ENCODE measurements at regions not wholly inside any gene's neighbourhood (a gene's known extent, or its start where the extent isn't known, plus 50 kb on each side); places are given as distances from the start of the nearest gene placed in this dataset.

GRCh38 chr3:159711560-159712333 is 276.9 kb upstream of the IL12A start:
- ATAC-seq (replicated peaks) (no peak), DNase-seq (no peak)
- Mint-ChIP-seq H3K4me3 (no peak overlapping the region), H3K4me1 (no peaks in the 10 kb centered on the region), H3K27ac (no peak overlapping the region), H3K36me3 (no peaks in the 10 kb centered on the region), H3K27me3 (peaks cover 0 to 4% of the 10 kb centered on the region in 2 donors), H3K9me3 (peaks cover 0 to 6% of the 10 kb centered on the region in 2 donors)

GRCh38 chr3:159721324-159721723 is 267.3 kb upstream of the IL12A start:
- H3K27me3 Mint-ChIP-seq: peaks cover 0 to 5% of the 10 kb centered on the region in 2 donors
- no peak overlapping the region for H3K4me3 Mint-ChIP-seq
- no peak overlapping the region for H3K27ac Mint-ChIP-seq
- H3K4me1 Mint-ChIP-seq: no peaks in the 10 kb centered on the region
- no peak for ATAC-seq (replicated peaks)
- DNase-seq: no peak
- H3K36me3 Mint-ChIP-seq: no peaks in the 10 kb centered on the region
- peaks cover 0 to 4% of the 10 kb centered on the region in 2 donors for H3K9me3 Mint-ChIP-seq

- Mint-ChIP-seq H3K4me1 (no peaks in the 10 kb centered on the region), H3K4me3 (no peak overlapping the region), H3K27me3 (peaks cover under 1 to 5% of the 10 kb centered on the region in 2 donors), H3K9me3 (peaks cover 0 to 4% of the 10 kb centered on the region in 2 donors), H3K36me3 (no peaks in the 10 kb centered on the region), H3K27ac (no peak overlapping the region)
- ATAC-seq (replicated peaks) (no peak), DNase-seq (no peak)
Observed at GRCh38 chr3:159723295-159723694, 265.3 kb upstream of the IL12A start.

GRCh38 chr3:159724627-159725026 is 264.0 kb upstream of the IL12A start:
- Mint-ChIP-seq H3K9me3 (no peaks in the 10 kb centered on the region), H3K27ac (no peak overlapping the region), H3K4me3 (no peak overlapping the region), H3K4me1 (no peaks in the 10 kb centered on the region), H3K36me3 (no peaks in the 10 kb centered on the region), H3K27me3 (peaks cover 3 to 5% of the 10 kb centered on the region in 2 donors)
- no peak for DNase-seq
- no peak for ATAC-seq (replicated peaks)

- Mint-ChIP-seq H3K4me3 (no peak overlapping the region), H3K9me3 (no peaks in the 10 kb centered on the region), H3K36me3 (no peaks in the 10 kb centered on the region), H3K27ac (no peak overlapping the region), H3K27me3 (peaks cover 3 to 5% of the 10 kb centered on the region in 2 donors), H3K4me1 (no peaks in the 10 kb centered on the region)
- ATAC-seq (replicated peaks) (no peak), DNase-seq (no peak)
Observed at GRCh38 chr3:159726231-159726964, 262.2 kb upstream of the IL12A start.

- Mint-ChIP-seq H3K4me1 (no peaks in the 10 kb centered on the region), H3K27ac (no peak overlapping the region), H3K36me3 (no peaks in the 10 kb centered on the region), H3K27me3 (peaks cover 6 to 9% of the 10 kb centered on the region in 2 donors), H3K9me3 (no peaks in the 10 kb centered on the region), H3K4me3 (no peak overlapping the region)
- ATAC-seq (replicated peaks) (no peak), DNase-seq (no peak)
Observed at GRCh38 chr3:159727506-159727905, 261.1 kb upstream of the IL12A start.

GRCh38 chr3:159731254-159731653 is 257.4 kb upstream of the IL12A start:
- Mint-ChIP-seq H3K27me3 (peaks cover 6 to 7% of the 10 kb centered on the region in 2 donors), H3K4me1 (no peaks in the 10 kb centered on the region)

GRCh38 chr3:159732172-159733111 is 256.2 kb upstream of the IL12A start:
- ATAC-seq (replicated peaks) (no peak), DNase-seq (no peak)
- Mint-ChIP-seq H3K27ac (no peak overlapping the region), H3K27me3 (peaks cover 7 to 12% of the 10 kb centered on the region in 2 donors), H3K36me3 (no peaks in the 10 kb centered on the region), H3K9me3 (no peaks in the 10 kb centered on the region), H3K4me3 (no peak overlapping the region), H3K4me1 (no peaks in the 10 kb centered on the region)

More at GRCh38 chr3:159731254-159731653, 257.4 kb upstream of the IL12A start:
- H3K9me3 Mint-ChIP-seq: no peaks in the 10 kb centered on the region
- no peak overlapping the region for H3K27ac Mint-ChIP-seq
- H3K4me3 Mint-ChIP-seq: no peak overlapping the region
- ATAC-seq (replicated peaks) (no peak), DNase-seq (no peak)
- H3K36me3 Mint-ChIP-seq: no peaks in the 10 kb centered on the region

- no peak for ATAC-seq (replicated peaks)
- H3K4me1 Mint-ChIP-seq: no peaks in the 10 kb centered on the region
- H3K9me3 Mint-ChIP-seq: no peaks in the 10 kb centered on the region
- peaks cover 7 to 15% of the 10 kb centered on the region in 2 donors for H3K27me3 Mint-ChIP-seq
- H3K36me3 Mint-ChIP-seq: no peaks in the 10 kb centered on the region
- H3K4me3 Mint-ChIP-seq: no peak overlapping the region
- no peak for DNase-seq
- H3K27ac Mint-ChIP-seq: no peak overlapping the region
Observed at GRCh38 chr3:159733194-159733860, 255.3 kb upstream of the IL12A start.

GRCh38 chr3:159734681-159735080 is 254.0 kb upstream of the IL12A start:
- peaks cover 9 to 15% of the 10 kb centered on the region in 2 donors for H3K27me3 Mint-ChIP-seq
- no peak for ATAC-seq (replicated peaks)
- DNase-seq: no peak
- no peak overlapping the region for H3K27ac Mint-ChIP-seq
- no peaks in the 10 kb centered on the region for H3K4me1 Mint-ChIP-seq
- no peaks in the 10 kb centered on the region for H3K36me3 Mint-ChIP-seq
- no peak overlapping the region for H3K4me3 Mint-ChIP-seq
- H3K9me3 Mint-ChIP-seq: no peaks in the 10 kb centered on the region

- Mint-ChIP-seq H3K4me1 (no peaks in the 10 kb centered on the region), H3K27me3 (peaks cover 9 to 13% of the 10 kb centered on the region in 2 donors), H3K36me3 (no peaks in the 10 kb centered on the region), H3K27ac (no peak overlapping the region), H3K4me3 (no peak overlapping the region), H3K9me3 (no peaks in the 10 kb centered on the region)
- ATAC-seq (replicated peaks) (no peak), DNase-seq (no peak)
Observed at GRCh38 chr3:159739166-159739565, 249.5 kb upstream of the IL12A start.

- ATAC-seq (replicated peaks): no peak
- H3K4me3 Mint-ChIP-seq: no peak overlapping the region
- H3K27ac Mint-ChIP-seq: no peak overlapping the region
- H3K27me3 Mint-ChIP-seq: peaks cover 9 to 14% of the 10 kb centered on the region in 2 donors
- no peaks in the 10 kb centered on the region for H3K36me3 Mint-ChIP-seq
- DNase-seq: no peak
- no peaks in the 10 kb centered on the region for H3K9me3 Mint-ChIP-seq
- no peaks in the 10 kb centered on the region for H3K4me1 Mint-ChIP-seq
Observed at GRCh38 chr3:159739969-159740368, 248.7 kb upstream of the IL12A start.

GRCh38 chr3:159741281-159741680 is 247.4 kb upstream of the IL12A start:
- H3K36me3 Mint-ChIP-seq: no peaks in the 10 kb centered on the region
- DNase-seq: no peak
- no peak overlapping the region for H3K4me3 Mint-ChIP-seq
- no peak overlapping the region for H3K27ac Mint-ChIP-seq
- no peaks in the 10 kb centered on the region for H3K4me1 Mint-ChIP-seq
- H3K27me3 Mint-ChIP-seq: peaks cover 9 to 18% of the 10 kb centered on the region in 2 donors
- H3K9me3 Mint-ChIP-seq: no peaks in the 10 kb centered on the region
- ATAC-seq (replicated peaks): no peak

GRCh38 chr3:159748425-159748824 is 240.2 kb upstream of the IL12A start:
- peaks cover 4 to 15% of the 10 kb centered on the region in 2 donors for H3K27me3 Mint-ChIP-seq
- H3K36me3 Mint-ChIP-seq: no peaks in the 10 kb centered on the region
- DNase-seq: no peak
- H3K27ac Mint-ChIP-seq: no peak overlapping the region
- H3K9me3 Mint-ChIP-seq: no peaks in the 10 kb centered on the region
- no peak for ATAC-seq (replicated peaks)
- no peaks in the 10 kb centered on the region for H3K4me1 Mint-ChIP-seq
- no peak overlapping the region for H3K4me3 Mint-ChIP-seq

Measured in stimulated activated naive B cell treated with anti-CD40 and anti-IgM and Interleukin-4, amounts not matched to agents 10 μg/mL and 1 μg/mL and 100 μg/mL, for 72 hours (primary cell).